Endothelial cell of umbilical vein (primary cell): ENCODE measurements at regions not wholly inside any gene's neighbourhood (a gene's known extent, or its start where the extent isn't known, plus 50 kb on each side); places are given as distances from the start of the nearest gene placed in this dataset.

Source experiments
- BruUV-seq: library from RNA; stranded (reverse); fragments of 400-500 nt; replicated peaks from 2 replicates; lab custom pipeline; 2021; lab: Mats Ljungman, UMichigan
- CTCF ChIA-PET: fragments of 300-600, 350-600 bp; sonication (Branson Sonifier 250); formaldehyde crosslinking; loops from one replicate; lab custom pipeline; 2021; ENCODE audit warnings: antibody characterized with exemption, inconsistent platforms; lab: Charles Lee
- POLR2A ChIA-PET: fragments of 300-600, 350-600 bp; sonication (Branson Sonifier 250); formaldehyde crosslinking; loops from one replicate; lab custom pipeline; 2021; ENCODE audit warnings: antibody characterized with exemption, inconsistent platforms; lab: Charles Lee
- DNase-seq: peaks from one replicate; pipeline ENCODE4 v3.0.0-alpha.2; 2011; ENCODE audit warnings: low read depth, low spot score
- FAIRE-seq: peaks from 2 replicates; lab custom pipeline; 2011; peaks lifted over from hg19 to GRCh38; lab: Jason Lieb, UNC
- H2AFZ ChIP-seq: 2 replicates; pipeline ENCODE4 v1.6.0; 2012; ENCODE audit warnings: low read depth, low read length, control low read depth, inconsistent platforms
- H3K27ac ChIP-seq: 2 replicates; pipeline ENCODE4 v1.5.1; 2011; ENCODE audit warnings: low read depth, mild to moderate bottlenecking, control low read depth, low read length, moderate library complexity; ENCODE audit not compliant: insufficient read depth
- H3K27me3 ChIP-seq, 2 experiments: 2 replicates each; pipeline versions ENCODE4 v1.6.0 to v1.6.1; 2011; ENCODE audit warnings: low read length in 2 of 2, mixed read lengths in 1 of 2; ENCODE audit not compliant: control insufficient read depth in 2 of 2, insufficient read depth in 2 of 2
- H3K36me3 ChIP-seq, 2 experiments: 2 replicates in 1 of 2; 3 replicates in 1 of 2; pipeline ENCODE4 v1.5.1; 2011; ENCODE audit warnings: low read length in 2 of 2, mild to moderate bottlenecking in 1 of 2, moderate library complexity in 1 of 2; ENCODE audit not compliant: control insufficient read depth in 2 of 2, insufficient read depth in 2 of 2; ENCODE audit errors: extremely low read depth in 1 of 2
- H3K4me1 ChIP-seq: 3 replicates; pipeline ENCODE4 v1.5.1; 2011; ENCODE audit warnings: mild to moderate bottlenecking, low read length; ENCODE audit not compliant: control insufficient read depth, insufficient read depth; ENCODE audit errors: extremely low read depth
- H3K4me2 ChIP-seq: 2 replicates; pipeline ENCODE4 v1.6.1; 2011; ENCODE audit warnings: low read length, control low read depth, mixed read lengths; ENCODE audit not compliant: insufficient read depth
- H3K4me3 ChIP-seq, 3 experiments: fragments of 200-600 bp in 1 of 3; sonication (generic), shearing (Covaris generic) in 1 of 3; replicated peaks in 1 of 3; 2 replicates each; pipeline ENCODE4 v1.5.1; 2011 to 2016; ENCODE audit warnings: control low read depth in 3 of 3, low read length in 3 of 3, mild to moderate bottlenecking in 2 of 3, inconsistent platforms in 1 of 3, low read depth in 1 of 3, moderate library complexity in 1 of 3; ENCODE audit not compliant: insufficient read depth in 1 of 3
- H3K79me2 ChIP-seq: 2 replicates; pipeline ENCODE4 v1.6.0; 2012; ENCODE audit warnings: low read length, inconsistent platforms; ENCODE audit not compliant: control insufficient read depth, insufficient read depth
- H3K9ac ChIP-seq: replicated peaks from 2 replicates; pipeline ENCODE3; 2011; ENCODE audit warnings: low read length, control low read depth; ENCODE audit not compliant: insufficient read depth; ENCODE audit errors: extremely low read depth
- H3K9me1 ChIP-seq: replicated peaks from 3 replicates; pipeline ENCODE4 v1.6.0; 2011; ENCODE audit warnings: mild to moderate bottlenecking, low read length; ENCODE audit not compliant: control insufficient read depth, insufficient read depth; ENCODE audit errors: extremely low read depth
- H3K9me3 ChIP-seq: replicated peaks from 2 replicates; pipeline ENCODE4 v1.5.1; 2012; ENCODE audit warnings: low read length, inconsistent platforms; ENCODE audit not compliant: control insufficient read depth, insufficient read depth
- H4K20me1 ChIP-seq: replicated peaks from 2 replicates; pipeline ENCODE3; 2011; ENCODE audit warnings: mild to moderate bottlenecking, low read length; ENCODE audit not compliant: control insufficient read depth, insufficient read depth; ENCODE audit errors: extremely low read depth
- CTCF ChIP-seq, 2 donors: IDR thresholded peaks; 1 replicate in 1 of 2; 2 replicates in 1 of 2; pipeline ENCODE4 v1.5.1; 2011; ENCODE audit warnings: low read length in 2 of 2, mild to moderate bottlenecking in 2 of 2, moderate library complexity in 2 of 2, control low read depth in 1 of 2, inconsistent platforms in 1 of 2, low read depth in 1 of 2; ENCODE audit not compliant: insufficient read depth in 1 of 2; ENCODE audit errors: extremely low read depth in 1 of 2
- EZH2 ChIP-seq: IDR thresholded peaks from 2 replicates; pipeline ENCODE4 v1.6.1; 2012; ENCODE audit warnings: borderline replicate concordance, low read depth, mild to moderate bottlenecking, moderate library complexity, low read length, inconsistent platforms; ENCODE audit not compliant: severe bottlenecking
- JUN ChIP-seq: IDR thresholded peaks from 2 replicates; pipeline ENCODE4 v1.6.1; 2011; ENCODE audit warnings: borderline replicate concordance, low read depth; ENCODE audit not compliant: insufficient read length, insufficient read depth
- MYC ChIP-seq: IDR thresholded peaks from one replicate; pipeline ENCODE4 v1.6.1; 2011; ENCODE audit warnings: mild to moderate bottlenecking, low read depth, low read length
- POLR2A ChIP-seq: IDR thresholded peaks from 2 replicates; pipeline ENCODE4 v1.6.1; 2012; ENCODE audit warnings: low read depth, mild to moderate bottlenecking, control low read depth, low read length
- POLR2AphosphoS5 ChIP-seq: IDR thresholded peaks from 2 replicates; pipeline ENCODE4 v1.6.1; 2012; ENCODE audit warnings: low read depth, mild to moderate bottlenecking, control low read depth, low read length, moderate library complexity; ENCODE audit not compliant: insufficient read depth
- dilution Hi-C: fragments of 300-500 bp; cut with MboI; formaldehyde crosslinking; loops from one replicate; pipeline ENCODE4 v1.15.0; 2019; ENCODE audit warnings: low sequenced_read_pairs; ENCODE audit not compliant: extremely low pct_ligation_motif_present
- intact Hi-C: fragments of 100-400 bp; cut with micrococcal nuclease; formaldehyde crosslinking; loops from one replicate; pipeline ENCODE4 v1.10.0; 2022
- TF ChIP-seq, protein P1 (sequence below): IDR thresholded peaks from 2 replicates; pipeline ENCODE4 v1.6.1; 2011; ENCODE audit not compliant: insufficient read depth, insufficient read length

GRCh38 chr6:132072831-132073230 is 121.7 kb upstream of the CCN2 start:
- no peaks in the 10 kb centered on the region for H4K20me1 ChIP-seq
- TF ChIP-seq, protein P1, sequence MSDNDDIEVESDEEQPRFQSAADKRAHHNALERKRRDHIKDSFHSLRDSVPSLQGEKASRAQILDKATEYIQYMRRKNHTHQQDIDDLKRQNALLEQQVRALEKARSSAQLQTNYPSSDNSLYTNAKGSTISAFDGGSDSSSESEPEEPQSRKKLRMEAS = no peak
- ChIA-PET POLR2A (interaction anchor here (1.4 kb wide), 1 partner anchor 10 kb away, joined by 5 read pairs; no protein-coding TSS in a partner anchor), CTCF (interaction anchor here (0.7 to 1.5 kb wide), 2 partner anchors 12 to 122 kb away, joined by 3 to 5 read pairs; partner anchors contain the start of gene CCN2)
- H3K79me2 ChIP-seq = no peaks in the 10 kb centered on the region
- H3K27ac ChIP-seq = peak overlapping the region; percentile 13
- H3K36me3 ChIP-seq = no peaks in the 10 kb centered on the region
- DNase-seq = no peak
- TSS peak; percentile 88 for BruUV-seq
- no peak for FAIRE-seq
- intact Hi-C loops (loop anchor here (1.0 kb wide), 2 partner anchors 10 to 11 kb away; no protein-coding TSS in a partner anchor), dilution Hi-C loops (no loop called here)
- peak overlapping the region; percentile 9 for H3K4me2 ChIP-seq
- peaks cover 18% of the 10 kb centered on the region for H3K4me1 ChIP-seq
- no peak overlapping the region for H2AFZ ChIP-seq
- no peaks in the 10 kb centered on the region for H3K9me3 ChIP-seq
- no peak overlapping the region for H3K9ac ChIP-seq
- no peaks in the 10 kb centered on the region for H3K9me1 ChIP-seq
- H3K4me3 ChIP-seq = no peak overlapping the region
- H3K27me3 ChIP-seq = no peaks in the 10 kb centered on the region

- peak overlapping the region; percentile 9 for H3K4me2 ChIP-seq
- no peaks in the 10 kb centered on the region for H3K9me3 ChIP-seq
- dilution Hi-C loops (no loop called here), intact Hi-C loops (loop anchor here (1.0 kb wide), 2 partner anchors 9 to 12 kb away; no protein-coding TSS in a partner anchor)
- POLR2A ChIA-PET = interaction anchor here (1.4 kb wide), 1 partner anchor 9 kb away, joined by 5 read pairs; no protein-coding TSS in a partner anchor
- no peaks in the 10 kb centered on the region for H3K36me3 ChIP-seq
- no peak overlapping the region for H3K4me3 ChIP-seq
- TF ChIP-seq JUN (no peak), CTCF (IDR thresholded peaks at IDR 0.05; ENCODE audit: extremely low read depth in 1 of 2, insufficient read depth in 1 of 2, low read depth in 1 of 2, low read length in 2 of 2) (no peak), EZH2 (no peak), POLR2A (no peak), MYC (no peak), POLR2AphosphoS5 (no peak)
- no peaks in the 10 kb centered on the region for H3K9me1 ChIP-seq
- DNase-seq = peak; percentile 96
- BruUV-seq = no TSS peak
- peaks cover 23% of the 10 kb centered on the region for H3K4me1 ChIP-seq
- H3K27me3 ChIP-seq = no peaks in the 10 kb centered on the region
- CTCF ChIA-PET = interaction anchor here (0.7 to 1.5 kb wide), 3 partner anchors 13 to 121 kb away, joined by 3 to 5 read pairs (median 4); partner anchors contain the start of gene CCN2
- peak overlapping the region; percentile 13 for H3K27ac ChIP-seq
- no peaks in the 10 kb centered on the region for H4K20me1 ChIP-seq
- no peaks in the 10 kb centered on the region for H3K79me2 ChIP-seq
- H2AFZ ChIP-seq = no peak overlapping the region
- no peak overlapping the region for H3K9ac ChIP-seq
- peak; percentile 88 for FAIRE-seq
These were observed 121.1 kb upstream of the CCN2 start for GRCh38 chr6:132072271-132072670.
